Astrocyte of the cerebellum (primary cell): ENCODE measurements at regions not wholly inside any gene's neighbourhood (a gene's known extent, or its start where the extent isn't known, plus 50 kb on each side); places are given as distances from the start of the nearest gene placed in this dataset.
A peak's percentile ranks its signal among the peaks of the same experiment; 100 is the strongest.

Source experiments
- DNase-seq: peaks from one replicate; pipeline ENCODE4 v3.0.0-alpha.2; 2011; ENCODE audit warnings: low read depth
- H3K4me3 ChIP-seq: 2 replicates; pipeline ENCODE4 v1.5.1; 2011; ENCODE audit warnings: mild to moderate bottlenecking, low read depth, low read length, moderate library complexity
- CTCF ChIP-seq: IDR thresholded peaks from 2 replicates; pipeline ENCODE4 v1.5.1; 2012; ENCODE audit warnings: low read length, low read depth, moderate library complexity, mild to moderate bottlenecking; ENCODE audit errors: missing control alignments
- in situ Hi-C: cut with HindIII; loops from 2 replicates; pipeline ENCODE4 v1.10.0; 2017; ENCODE audit warnings: low sequenced_read_pairs

DNA sequence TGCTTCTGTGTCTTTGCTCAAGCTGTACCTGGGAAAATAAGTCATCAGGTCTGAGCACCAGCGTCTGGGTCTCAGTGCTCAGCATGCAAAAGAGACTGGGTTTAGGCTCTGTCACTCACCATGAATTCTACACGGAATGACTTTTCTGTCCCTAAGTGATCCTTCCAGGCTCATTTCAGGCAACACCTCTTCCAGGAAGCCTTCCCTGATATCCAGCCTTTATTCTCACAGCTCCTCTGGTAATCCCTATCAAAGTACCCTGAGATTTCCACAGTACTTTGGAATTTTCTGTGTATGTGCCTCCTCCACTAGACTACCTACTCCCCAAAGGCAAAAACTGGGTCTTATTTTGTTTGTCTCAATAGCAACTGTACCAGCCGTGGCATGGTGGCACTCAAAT lies 92.7 kb upstream of the BOD1 start:
- H3K4me3 ChIP-seq = no peak overlapping the region
- no peak for DNase-seq
- no peak for TF ChIP-seq CTCF
- in situ Hi-C loops = no loop called here

DNA sequence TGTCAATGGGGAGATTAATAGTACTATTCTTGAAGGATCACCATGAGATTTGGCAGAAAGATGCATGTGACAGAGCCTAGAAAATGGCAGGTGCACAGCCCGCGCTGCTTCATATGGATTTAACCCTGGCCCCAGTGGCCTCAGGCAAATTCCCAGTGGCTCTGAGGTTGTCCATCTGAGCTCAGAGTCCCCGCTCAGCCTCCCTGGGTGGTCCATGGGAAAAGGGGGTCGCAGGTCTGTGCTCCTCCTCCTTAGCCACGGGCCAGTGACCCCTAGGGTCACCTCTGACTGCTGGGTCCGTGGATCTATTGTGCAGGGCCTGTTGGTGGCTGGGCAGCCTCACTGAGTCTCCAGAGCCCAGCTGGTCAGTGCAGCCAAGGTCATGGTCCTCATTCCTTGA lies 93.3 kb upstream of the BOD1 start:
- in situ Hi-C loops = no loop called here
- H3K4me3 ChIP-seq = no peak overlapping the region
- DNase-seq = no peak
- TF ChIP-seq CTCF = no peak

GRCh38 chr5:173710528-173710927 lies 94.1 kb upstream of the BOD1 start:
- in situ Hi-C loops = no loop called here
- no peak for DNase-seq
- TF ChIP-seq CTCF = no peak
- H3K4me3 ChIP-seq = no peak overlapping the region

DNA sequence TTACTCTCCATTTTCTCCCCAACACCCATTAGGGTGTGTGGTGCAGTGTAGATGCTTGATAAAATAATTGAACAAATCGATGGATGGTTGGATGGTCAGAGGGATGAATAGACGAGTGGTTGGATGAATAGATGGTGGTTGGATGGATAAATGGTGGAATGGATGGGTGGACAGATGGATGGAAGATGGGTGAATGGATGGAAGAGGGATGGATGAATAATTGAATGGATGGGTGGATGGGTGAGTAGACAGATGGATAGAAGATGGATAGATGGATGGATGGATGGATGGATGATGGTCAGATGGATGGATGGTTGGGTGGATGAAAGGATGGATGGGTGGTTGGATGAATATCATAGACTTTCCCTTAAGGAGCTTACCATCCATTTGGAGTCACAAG lies 95.0 kb upstream of the BOD1 start:
- H3K4me3 ChIP-seq = no peak overlapping the region
- no peak for DNase-seq
- in situ Hi-C loops = no loop called here
- TF ChIP-seq CTCF = no peak

GRCh38 chr5:173712609-173713175 lies 96.2 kb upstream of the BOD1 start:
- in situ Hi-C loops = no loop called here
- no peak for DNase-seq

GRCh38 chr5:173714551-173715428 lies 98.3 kb upstream of the BOD1 start:
- no peak for TF ChIP-seq CTCF
- in situ Hi-C loops = no loop called here
- no peak overlapping the region for H3K4me3 ChIP-seq
- peak; percentile 26 for DNase-seq

More at GRCh38 chr5:173712609-173713175, 96.2 kb upstream of the BOD1 start:
- no peak for TF ChIP-seq CTCF
- H3K4me3 ChIP-seq = no peak overlapping the region
